NCI-H1436 (cell line): ENCODE measurements at regions not wholly inside any gene's neighbourhood (a gene's known extent, or its start where the extent isn't known, plus 50 kb on each side); places are given as distances from the start of the nearest gene placed in this dataset.

Source experiments
- DNase-seq: peaks from one replicate; lab custom pipeline; 2025; lab: John Stamatoyannopoulos, UW

GRCh38 chr2:147061269-147061668 is 783.6 kb upstream of the ACVR2A start:
- no peak for DNase-seq

GRCh38 chr2:147057892-147058490 is 786.8 kb upstream of the ACVR2A start:
- no peak for DNase-seq

- no peak for DNase-seq
Measured at GRCh38 chr2:147051814-147052213, 793.0 kb upstream of the ACVR2A start.

- DNase-seq, result no peak
Measured at GRCh38 chr2:147051248-147051647, 793.6 kb upstream of the ACVR2A start.

- DNase-seq, result no peak
Measured at GRCh38 chr2:147049957-147050356, 794.9 kb upstream of the ACVR2A start.

DNA sequence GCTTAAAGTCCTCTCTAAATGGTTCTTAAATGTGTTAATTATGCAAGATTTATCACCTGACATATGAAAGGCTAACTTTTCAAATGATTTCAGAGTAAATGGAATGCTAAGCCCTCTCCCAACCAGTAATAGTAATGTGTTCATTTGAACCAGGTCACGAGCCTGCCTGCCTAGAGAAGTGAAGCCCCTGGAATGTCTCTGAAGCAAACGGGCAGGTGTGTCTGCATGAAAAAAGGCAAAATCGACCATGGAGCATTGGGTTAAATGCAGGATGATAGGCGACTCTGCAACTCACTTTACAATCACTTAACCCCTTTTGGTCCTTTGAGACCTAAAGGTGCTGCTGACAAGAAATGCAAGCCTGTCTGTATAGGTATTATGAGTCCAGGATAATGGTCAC is 798.4 kb upstream of the ACVR2A start:
- no peak for DNase-seq

DNA sequence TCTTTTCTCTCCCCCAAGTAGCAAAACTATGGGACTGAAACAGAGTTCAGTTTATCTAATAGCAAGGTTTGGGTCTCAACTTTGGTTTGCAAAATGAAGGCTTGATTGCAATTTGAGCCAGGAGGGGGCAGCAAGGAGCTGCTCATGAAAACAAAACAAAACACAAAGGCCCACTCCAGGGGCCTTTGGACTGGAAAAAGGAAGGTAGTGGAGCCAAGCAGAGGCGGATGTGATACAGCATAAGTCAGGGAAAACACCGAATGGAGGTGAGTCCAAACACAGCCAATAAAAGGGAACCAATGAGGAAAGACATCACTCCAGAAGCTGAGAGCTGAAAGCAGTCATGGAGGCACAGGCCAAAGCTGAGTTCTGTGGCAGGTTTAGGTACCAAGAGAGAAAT is 799.7 kb upstream of the ACVR2A start:
- peak; percentile 10 for DNase-seq

DNA sequence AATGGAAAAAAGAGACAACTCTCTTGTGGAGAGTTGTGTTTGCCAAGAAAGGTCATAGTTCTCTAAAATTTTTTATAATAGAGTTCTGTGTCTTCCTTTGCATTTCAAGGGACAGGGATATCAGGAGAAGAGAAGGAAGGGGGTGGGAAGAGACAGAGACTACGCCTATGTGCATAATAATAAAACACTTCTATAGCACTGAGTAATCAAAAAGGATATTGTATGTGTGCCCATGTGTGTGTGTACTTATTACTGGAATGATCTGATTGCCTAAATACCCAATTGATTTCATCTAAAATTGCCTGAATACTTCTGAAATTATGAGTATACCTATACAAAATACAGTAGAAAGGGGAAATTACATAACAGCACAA is 803.7 kb upstream of the ACVR2A start:
- no peak for DNase-seq

DNA sequence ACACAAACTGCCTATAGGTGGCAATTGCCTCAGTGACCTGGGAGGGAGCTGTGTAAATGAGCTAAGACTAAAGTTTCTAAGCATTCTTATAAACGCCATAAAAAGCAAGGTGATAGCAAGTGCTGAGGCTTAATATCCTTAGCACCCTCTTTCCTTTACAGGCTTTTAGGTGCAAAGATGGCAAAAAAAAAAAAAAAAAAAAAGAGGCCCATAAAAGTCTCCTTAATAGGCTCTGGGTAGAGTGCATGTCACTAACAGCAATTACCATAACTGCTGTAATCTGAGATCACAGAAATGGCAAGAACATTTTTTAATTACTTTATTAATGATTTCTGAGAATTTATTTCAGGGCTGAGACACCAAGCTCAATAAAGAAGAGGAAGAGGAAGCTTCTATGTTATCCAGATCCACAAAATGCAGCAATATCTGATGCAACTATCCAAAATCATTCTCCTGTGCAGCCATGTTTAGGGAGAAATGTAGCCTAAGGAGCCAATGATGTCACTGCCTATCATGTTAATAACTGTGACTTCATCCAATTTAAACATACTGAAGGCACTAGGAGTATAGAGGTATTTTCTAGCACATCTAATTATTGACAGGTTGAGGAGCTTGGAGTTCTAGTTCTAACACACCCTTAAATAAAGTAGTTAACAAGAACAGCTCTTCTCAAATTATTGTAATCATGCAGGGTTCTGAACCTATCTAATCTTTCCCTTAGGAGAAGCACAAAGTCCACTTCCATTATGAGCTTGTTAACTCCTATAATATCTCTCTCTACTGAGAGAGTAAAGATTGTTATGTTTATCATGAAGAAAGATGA is 804.3 kb upstream of the ACVR2A start:
- DNase-seq, result no peak

DNA sequence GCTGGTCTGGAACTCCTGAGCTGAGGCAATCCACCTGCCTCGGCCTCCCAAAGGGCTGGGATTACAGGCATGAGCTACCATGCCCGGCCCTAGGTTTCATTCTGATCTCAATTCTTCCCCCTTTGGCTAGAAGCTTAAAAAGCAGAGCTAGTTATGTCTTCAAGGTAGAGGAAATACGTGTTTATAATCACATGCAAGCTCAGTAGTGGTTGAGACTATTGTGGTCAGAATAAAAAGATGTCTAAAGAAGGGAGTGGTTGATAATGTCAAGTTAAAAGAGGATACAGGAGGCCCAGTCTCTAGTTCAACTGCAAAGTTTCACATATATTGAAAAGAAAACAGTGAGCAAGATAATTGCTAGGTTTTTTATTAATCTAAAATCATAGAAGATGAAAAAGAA is 807.8 kb upstream of the ACVR2A start:
- no peak for DNase-seq

DNA sequence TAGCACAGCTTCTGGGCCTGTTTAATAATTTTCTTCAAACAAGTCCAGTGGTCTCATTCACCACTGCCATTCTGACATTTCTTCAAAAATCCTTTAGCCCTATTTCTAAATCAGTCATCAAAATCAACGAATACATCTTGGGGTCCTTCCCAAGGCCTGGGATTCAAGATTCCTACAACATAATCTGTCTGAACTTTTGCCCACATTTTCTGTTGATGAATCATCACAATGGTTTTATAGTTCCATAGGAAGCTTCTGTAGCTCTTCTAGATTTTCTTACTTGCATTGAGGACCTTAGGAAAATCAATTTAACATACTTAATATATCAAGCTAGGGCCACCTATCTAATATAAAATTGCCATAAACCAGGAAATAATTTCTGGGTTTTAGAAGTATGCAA is 811.8 kb upstream of the ACVR2A start:
- no peak for DNase-seq

DNA sequence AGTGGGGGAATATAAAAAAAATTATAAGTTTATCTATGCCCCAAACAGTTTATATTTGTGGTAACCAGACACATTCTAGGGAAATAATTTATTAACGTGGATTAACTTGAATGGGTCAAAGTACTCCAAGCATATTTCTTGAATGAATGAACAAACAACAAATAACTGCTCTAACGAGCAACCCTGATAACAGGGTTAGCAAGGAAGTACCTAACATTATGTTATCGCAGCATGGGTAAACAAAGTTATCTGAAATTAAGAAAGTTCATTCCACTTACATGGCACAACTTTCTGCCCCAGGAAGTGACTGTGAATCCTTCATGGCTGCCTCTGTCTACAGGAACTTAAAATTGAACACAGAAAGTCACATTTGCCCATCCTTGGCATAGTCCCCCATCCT is 812.9 kb upstream of the ACVR2A start:
- DNase-seq, result no peak

DNA sequence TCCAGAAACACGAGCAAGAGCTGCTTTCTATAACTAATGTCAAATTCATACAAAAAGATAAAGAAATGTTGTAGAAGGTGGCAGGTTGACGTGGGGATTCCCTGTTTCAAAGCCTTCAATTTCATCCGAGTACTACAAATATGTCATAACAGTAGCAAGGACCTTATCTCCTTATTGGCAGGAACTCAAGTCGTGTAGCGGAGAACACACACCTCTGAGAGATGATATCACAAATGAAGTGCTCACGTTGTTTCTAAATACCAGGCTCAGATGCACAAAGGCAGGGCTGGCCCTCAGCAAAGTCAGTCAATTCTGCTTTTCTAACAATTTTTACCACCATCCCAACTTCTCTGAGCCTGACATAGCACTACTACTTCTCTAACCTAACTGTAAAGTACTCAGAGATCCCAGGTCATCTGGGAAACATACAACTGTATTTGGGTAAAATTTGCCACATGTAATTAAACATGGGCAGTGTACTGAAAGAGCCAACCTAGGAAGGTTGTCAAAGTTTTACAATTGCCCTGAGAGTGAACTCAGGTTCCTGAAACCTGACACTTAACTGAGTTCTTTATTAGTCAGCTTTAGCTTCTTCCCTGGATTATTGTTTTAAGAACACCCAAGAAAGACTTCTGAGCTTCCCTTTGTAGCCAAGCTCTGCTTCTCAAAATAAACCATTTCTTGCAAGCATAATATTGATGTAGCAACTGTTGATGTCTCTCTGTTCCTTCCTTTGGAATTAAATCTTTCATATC is 813.7 kb upstream of the ACVR2A start:
- DNase-seq, result no peak

GRCh38 chr2:147027436-147027835 is 817.4 kb upstream of the ACVR2A start:
- DNase-seq, result no peak

- DNase-seq, result no peak
Measured at GRCh38 chr2:147026664-147027295, 818.0 kb upstream of the ACVR2A start.

GRCh38 chr2:147025646-147026585 is 818.9 kb upstream of the ACVR2A start:
- DNase-seq, result no peak

GRCh38 chr2:147019311-147019710 is 825.5 kb upstream of the ACVR2A start:
- DNase-seq, result no peak

DNA sequence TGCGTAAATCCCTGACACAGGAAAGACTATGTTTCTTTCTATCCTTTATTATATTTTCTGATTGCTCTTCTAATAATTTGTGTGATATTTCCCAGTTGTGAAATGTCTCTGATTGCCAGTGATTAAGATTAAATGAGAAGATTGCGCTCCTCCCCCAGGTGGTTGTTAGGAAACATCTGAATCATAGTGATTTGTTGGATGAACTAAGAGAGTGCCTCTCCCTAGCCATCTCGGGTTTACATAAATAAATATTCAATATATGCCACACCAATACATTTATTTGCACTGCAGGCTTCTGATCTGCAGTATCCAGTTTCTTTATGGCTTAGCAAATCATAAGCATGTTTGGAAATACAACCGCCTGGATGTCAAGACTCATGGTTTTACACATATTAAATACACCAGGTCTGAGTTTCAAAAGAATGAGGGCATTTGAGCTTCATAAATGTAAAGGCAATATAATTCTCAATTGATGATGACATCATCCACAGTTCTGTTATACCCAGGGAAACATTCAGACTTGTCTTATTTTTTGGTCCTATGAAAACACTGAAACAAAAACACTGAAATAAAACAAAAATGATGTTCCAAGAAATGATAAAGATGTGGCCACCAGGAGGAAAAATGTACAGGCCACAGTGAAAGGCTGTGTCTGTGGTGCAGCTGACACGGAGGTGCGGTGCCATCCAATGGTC is 826.7 kb upstream of the ACVR2A start:
- no peak for DNase-seq

DNA sequence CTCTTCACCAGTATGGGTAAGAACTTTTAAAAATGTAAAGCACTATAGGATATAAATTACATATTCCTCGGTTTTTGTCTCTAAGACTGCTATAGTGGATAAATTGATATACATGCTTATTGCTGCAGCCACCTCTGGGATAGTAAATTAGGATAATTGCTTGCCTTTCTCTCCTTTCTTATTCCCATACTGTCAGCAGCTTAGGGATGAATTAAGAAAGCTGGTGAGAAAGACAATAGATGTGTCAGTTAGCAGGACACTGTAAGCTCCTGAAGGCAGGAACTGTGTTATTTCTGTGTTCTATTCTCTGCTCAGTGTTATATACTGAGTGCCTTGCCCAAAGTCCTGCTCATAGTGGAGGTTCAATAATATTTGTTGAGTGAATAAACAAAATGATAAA is 828.6 kb upstream of the ACVR2A start:
- DNase-seq, result no peak

DNA sequence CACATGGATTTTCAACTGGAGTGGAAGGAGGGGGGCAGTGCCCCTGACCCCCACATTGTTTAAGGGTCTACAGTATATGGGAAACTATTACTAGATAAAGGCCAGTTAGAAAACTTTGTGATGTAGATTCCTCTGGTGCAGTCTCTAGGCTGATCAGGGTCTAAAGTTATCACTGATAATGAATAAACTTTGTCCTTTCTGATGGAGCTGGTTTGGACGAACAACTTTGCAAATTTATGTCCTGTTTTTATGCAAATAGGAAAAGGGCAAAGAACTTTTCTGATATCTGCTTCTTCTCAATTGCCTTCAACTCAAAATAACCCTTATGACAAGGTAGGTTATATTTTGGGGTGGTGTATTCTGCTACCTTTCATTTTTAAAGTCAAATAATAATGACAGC is 829.2 kb upstream of the ACVR2A start:
- DNase-seq, result no peak
